GM12865 (cell line): ENCODE measurements at regions not wholly inside any gene's neighbourhood (a gene's known extent, or its start where the extent isn't known, plus 50 kb on each side); places are given as distances from the start of the nearest gene placed in this dataset.

Source experiments
- DNase-seq: peaks from one replicate; pipeline ENCODE4 v3.0.0; 2010; ENCODE audit warnings: low read depth
- H3K4me3 ChIP-seq: 2 replicates; pipeline ENCODE4 v1.5.1; 2011; ENCODE audit warnings: mild to moderate bottlenecking, low read depth, low read length, control low read depth
- CTCF ChIP-seq: IDR thresholded peaks from 2 replicates; pipeline ENCODE4 v1.5.1; 2011; ENCODE audit warnings: low read length, control low read depth, low read depth, inconsistent platforms; ENCODE audit not compliant: insufficient read depth; ENCODE audit errors: missing control alignments

GRCh38 chr5:53277491-53277890 is 167.9 kb upstream of the MOCS2 start:
- no peak overlapping the region for H3K4me3 ChIP-seq
- no peak for TF ChIP-seq CTCF
- no peak for DNase-seq

GRCh38 chr5:53287573-53287972 is 178.0 kb upstream of the MOCS2 start:
- H3K4me3 ChIP-seq, result no peak overlapping the region
- TF ChIP-seq CTCF, result no peak
- no peak for DNase-seq

GRCh38 chr5:53288511-53288910 is 179.0 kb upstream of the MOCS2 start:
- no peak overlapping the region for H3K4me3 ChIP-seq
- DNase-seq, result no peak
- TF ChIP-seq CTCF, result no peak

GRCh38 chr5:53291047-53291446 is 181.5 kb upstream of the MOCS2 start:
- no peak for TF ChIP-seq CTCF
- no peak for DNase-seq
- H3K4me3 ChIP-seq, result no peak overlapping the region

- TF ChIP-seq CTCF, result no peak
- no peak overlapping the region for H3K4me3 ChIP-seq
- DNase-seq, result no peak
Measured at GRCh38 chr5:53291528-53291927, 182.0 kb upstream of the MOCS2 start.

- no peak overlapping the region for H3K4me3 ChIP-seq
- TF ChIP-seq CTCF, result no peak
- DNase-seq, result no peak
Measured at GRCh38 chr5:53298841-53299240, 181.6 kb upstream of the FST start.

- no peak for DNase-seq
- TF ChIP-seq CTCF, result no peak
- no peak overlapping the region for H3K4me3 ChIP-seq
Measured at GRCh38 chr5:53302529-53302928, 177.9 kb upstream of the FST start.
